ENCODE measurements at regions not wholly inside any gene's neighbourhood (a gene's known extent, or its start where the extent isn't known, plus 50 kb on each side); places are given as distances from the start of the nearest gene placed in this dataset.

DNA sequence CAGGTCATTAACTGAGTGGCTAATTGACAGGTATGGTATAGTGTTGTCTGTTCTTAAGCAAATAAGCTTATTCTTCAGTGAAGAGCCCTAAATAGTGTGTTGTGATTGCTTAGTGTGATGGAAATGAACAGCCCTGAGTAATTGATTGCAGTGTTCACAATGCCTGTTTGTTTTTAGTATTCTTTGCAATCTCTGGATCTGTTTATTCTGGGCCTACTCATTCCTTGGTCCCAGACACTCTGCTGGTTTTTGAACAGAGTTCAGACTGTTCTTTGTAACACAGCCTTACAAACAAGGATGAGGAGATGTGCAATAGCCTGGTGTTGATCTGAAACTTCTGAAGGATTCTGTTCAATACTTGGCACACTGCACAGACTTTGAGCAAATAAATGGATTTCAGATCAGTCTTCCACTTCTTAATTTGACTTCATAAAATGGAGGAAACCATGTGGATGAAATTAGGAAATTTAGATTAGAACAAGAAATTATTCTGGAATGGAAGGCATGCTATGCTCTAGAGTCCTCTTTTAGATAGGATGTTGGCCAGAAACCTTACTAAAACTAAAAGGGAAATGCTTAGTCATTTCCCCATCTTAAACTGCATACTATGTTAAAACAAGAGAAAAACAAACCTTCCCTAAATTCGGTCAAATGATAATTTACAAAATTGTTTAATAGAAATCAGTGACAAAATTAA, 444.2 kb upstream of the SEMA3D start:
- DNase-seq, result no peak

DNA sequence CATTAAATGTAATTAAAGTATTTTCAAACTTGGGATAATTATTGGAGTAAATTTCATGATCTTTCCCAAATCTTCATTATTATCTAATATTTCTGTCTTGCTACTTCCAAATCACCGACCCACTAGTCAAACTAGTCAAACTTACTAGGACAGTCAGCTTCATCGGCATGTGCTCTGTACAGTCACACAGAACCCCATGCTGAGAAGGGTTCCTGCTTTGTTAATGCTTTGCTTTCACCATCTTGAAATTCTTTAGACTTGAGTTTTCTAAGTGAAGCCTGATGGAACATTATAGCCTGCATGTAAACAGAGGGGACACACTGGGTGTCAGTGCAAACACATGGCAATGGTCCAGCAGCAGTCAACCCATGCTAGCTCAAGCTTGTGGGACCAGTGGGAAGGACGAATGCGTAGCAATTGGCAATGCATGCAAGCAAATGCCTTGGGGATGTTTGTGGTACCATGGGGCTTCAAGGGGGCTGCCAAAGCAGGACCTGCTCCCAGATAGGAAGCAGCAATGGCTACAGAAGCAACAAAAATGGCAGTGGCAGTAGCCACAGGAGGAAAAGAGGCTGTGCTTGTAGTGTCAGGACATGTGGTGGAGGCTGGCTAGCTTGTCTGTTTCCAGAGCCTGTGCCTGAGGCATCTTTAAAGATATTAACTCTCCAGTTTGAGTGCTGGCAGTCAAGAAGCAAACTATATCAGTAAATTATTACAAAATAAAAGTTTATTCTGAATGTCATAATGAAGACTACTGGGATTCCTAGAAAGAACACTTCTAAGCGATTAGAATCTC, 441.1 kb upstream of the SEMA3D start:
- DNase-seq, result no peak

DNA sequence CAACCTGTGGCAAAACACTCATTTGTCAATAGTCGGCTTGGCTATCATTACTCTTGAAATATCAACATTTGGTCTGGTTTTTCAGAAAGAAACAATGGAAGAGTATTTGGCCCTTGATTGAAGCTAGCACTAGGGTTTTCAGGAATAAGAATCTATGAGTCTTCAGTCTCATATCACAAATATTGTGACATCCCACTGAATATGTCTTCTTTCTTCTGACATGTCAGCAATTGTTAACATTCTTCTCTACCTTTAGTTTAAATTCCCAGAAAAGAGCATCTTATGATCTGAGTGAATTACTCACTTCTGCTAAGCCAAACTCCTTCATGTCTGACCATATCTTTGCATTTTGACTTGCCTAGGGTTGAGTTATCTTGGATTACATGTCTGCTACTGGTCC, 435.2 kb upstream of the SEMA3D start:
- no peak for DNase-seq

DNA sequence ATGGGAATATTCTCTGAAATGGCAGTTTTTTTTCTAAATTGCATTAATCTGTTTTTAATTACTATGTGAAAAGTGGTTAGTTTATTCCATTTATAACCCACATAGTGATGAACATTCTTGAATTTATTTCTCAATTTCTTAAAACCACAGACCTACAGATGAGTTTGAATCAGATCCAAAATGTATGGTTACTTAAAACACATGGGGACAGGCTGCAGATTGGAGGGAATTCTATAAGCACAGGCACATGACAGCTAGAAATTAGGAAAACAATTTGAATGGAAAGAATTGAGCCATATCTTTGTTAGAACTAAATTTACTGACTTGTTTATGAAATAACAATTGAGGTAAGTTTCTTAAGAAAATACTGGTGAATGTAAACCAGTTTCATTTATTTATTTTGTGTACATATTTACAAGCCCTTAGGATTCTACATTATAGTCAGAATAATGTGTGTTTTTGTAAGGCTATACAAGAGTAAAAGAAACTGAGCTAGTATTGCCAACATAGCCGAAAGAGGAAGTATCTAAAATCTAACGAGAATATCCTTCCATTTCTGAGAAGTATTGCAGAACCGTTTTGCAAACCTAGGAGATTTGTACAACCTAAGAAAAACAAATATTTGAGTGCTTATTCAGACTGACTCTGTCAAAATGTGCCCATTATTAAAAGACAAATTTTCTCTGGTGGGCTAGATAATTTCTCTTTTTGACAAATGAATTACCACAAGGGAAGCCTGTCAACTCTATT, 434.3 kb upstream of the SEMA3D start:
- no peak for DNase-seq

DNA sequence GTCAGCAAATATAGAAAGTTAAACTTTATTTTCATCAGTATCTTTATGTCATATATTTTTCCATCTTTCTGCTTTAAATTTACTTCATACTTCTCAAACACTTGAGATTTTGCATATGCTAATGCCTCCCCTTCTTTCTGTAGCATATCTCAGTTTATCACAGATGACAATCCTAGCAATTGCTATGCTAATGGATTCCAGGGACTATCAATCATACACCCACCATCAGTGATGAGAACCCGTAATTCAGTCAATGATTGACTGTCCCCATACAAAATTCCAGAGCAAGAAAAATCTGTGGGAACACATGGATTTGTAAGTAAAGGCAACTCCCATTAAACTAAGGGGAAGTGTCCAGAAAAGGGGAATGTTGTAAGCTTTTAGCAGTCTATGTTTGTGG, 432.4 kb upstream of the SEMA3D start:
- DNase-seq, result no peak

DNA sequence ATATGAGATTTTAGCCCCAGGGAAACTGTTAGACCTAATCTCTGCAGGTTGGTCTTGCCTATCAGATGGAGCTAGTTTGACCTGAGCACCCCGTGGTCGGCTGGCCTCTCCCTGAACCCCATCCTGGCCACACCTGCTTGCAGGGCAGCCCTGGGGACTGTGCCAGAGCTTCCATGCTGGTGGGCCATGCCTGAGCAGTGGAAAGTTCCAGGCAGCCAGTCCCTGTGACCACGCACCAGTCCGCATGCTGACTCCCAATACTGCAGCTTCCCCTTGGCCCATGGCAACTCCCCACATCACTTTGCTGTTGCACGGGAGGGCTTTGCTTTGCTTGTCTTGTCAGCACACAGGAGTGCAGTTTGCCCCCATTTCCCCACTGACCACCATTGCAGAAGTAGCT, 427.8 kb upstream of the SEMA3D start:
- no peak for DNase-seq

DNA sequence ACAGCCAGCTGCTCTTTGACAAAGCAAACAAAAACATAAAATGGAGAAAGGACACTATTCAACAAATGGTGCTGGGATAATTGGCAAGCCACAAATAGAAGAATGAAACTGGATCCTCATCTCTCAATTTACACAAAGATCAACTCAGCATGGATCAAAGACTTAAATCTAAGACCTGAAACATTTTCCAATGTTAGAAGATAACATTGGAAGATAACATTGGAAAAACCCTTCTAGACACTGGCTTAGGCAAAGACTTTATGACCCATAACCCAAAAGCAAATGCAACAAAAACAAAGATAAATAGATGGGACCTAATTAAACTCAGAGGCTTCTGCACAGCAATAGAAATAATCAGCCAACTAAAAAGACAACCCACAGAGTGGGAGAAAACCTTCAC, 425.7 kb upstream of the SEMA3D start:
- DNase-seq, result no peak

DNA sequence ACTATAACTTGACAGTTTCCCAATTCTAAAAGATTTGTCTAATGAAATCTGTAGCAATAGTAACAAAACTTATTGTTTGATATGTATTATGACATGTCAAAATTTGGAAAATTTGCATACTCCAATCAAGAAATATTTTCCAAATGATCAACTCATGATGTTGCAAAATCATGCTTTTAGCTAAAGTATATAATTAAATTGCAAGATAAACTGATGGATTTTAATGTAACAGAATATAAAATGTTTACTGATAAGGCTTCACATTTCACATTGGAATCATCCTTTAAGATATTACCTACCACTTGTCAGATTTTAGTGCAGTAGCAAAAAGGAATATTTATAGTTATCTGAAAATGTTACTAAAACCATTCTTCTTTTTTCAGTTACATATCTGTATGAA, 421.9 kb upstream of the SEMA3D start:
- no peak for DNase-seq

DNA sequence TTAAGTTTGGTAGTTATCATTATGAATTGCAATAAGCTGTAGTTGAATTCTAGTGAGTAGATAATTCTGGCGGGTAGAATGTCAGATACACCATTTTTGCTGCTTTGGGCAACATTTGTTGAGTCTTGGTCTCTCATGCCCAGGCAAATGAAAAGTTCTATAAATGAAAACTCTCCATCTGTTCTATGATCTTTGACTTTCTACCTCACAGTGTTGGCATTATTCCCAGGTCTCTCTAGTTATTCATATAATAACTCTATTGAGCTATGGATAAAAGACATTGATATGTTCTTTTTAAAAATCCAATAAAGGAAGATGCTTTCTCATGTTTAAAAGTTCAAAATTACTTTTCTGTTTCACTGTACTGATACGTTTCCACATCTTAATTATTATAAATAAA, 415.3 kb upstream of the SEMA3D start:
- no peak for DNase-seq

DNA sequence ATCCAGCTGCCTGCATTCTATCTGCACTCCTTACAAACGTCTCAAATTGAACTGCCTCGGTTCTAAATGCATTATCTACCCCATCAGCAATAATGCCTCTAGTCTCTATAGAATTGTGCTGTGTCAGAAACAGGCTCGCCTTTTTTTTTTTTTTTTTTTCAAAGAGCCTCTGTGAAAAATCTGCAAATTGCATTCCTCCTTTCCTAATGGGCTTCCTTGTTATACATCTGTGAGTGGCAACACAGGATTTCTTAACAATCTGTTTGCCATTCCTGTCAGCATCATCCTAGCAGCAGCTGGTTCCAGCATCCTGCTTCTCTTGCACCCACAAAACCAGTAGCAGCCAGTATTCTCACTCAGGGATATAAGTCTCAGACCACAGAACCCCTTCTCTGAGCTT, 413.5 kb upstream of the SEMA3D start:
- no peak for DNase-seq

DNA sequence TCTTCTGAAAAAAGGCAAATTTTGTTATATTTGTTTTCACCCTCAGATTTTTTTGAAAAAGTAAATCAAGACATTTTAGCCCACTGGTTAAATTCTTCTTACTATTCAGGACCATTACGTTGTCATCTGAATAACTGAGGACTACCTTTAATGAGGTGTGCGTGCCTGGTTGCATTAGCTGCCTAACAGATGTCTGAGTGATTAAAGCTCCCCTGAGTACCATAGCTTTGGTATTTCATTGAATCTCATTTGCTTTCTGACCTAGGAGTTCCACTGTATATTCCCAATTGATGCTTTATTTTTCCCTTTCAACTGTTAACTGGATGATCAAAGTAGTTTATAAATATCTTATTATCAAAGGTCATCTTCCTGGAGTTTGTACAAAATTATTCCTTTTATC, 410.0 kb upstream of the SEMA3D start:
- peak; percentile 23 for DNase-seq

DNA sequence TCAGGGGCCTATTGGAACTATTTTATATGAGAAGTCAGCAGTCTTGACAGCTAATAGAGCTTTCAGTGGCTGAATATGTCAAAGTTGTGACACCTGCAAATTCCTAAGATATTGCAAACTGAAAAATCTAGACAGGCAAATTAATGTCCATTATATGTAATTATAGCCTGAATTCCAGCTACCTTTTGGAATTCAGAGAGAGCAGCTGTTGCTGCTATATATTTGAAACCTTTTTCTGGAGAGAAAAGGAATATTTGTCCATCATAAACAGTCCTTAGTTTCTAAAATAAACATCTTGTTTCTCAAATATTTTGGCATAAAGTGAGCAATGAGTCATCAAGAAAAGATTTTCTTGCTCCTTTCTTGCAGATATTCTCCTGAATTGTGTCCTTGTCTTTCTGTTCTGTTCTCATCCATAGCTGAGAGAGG, 408.9 kb upstream of the SEMA3D start:
- DNase-seq, result no peak

DNA sequence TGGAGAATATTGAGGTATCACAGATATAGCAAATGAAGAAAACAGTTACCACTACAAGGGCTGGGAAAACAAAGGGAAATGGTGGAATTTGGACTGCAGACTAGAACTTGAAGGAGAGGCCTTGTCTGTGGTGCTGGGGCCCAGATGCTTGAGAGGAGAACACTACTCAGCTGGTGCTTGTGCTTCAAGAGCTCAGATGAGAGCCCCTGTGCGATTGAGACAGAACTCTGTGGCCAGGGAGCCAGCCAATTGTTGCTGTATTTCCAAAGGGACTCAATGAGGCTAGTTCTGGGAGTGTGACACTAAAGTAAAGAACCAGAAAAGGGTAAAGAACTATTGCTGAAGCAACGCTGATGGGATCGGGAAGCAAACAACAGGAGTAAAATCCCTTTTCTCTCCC, 406.5 kb upstream of the SEMA3D start:
- no peak for DNase-seq

DNA sequence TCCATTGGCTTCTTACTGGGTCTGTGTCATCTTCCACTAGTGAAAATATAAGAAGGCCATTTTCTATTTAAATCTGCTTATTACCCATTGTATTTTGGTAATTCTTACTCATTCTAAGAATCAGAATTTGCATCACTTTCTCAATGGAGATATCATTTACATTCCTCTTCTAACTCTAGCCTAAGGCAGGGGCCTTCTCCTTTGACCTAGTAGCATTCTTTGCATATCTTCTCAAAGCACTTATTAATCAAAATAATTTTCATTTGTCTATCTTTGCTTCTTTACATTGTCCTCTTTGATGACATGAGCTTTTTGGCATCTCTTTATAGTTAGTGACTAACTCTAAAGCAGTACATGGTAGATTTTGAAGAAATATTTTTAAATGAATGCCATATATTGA, 400.9 kb upstream of the SEMA3D start:
- no peak for DNase-seq

DNA sequence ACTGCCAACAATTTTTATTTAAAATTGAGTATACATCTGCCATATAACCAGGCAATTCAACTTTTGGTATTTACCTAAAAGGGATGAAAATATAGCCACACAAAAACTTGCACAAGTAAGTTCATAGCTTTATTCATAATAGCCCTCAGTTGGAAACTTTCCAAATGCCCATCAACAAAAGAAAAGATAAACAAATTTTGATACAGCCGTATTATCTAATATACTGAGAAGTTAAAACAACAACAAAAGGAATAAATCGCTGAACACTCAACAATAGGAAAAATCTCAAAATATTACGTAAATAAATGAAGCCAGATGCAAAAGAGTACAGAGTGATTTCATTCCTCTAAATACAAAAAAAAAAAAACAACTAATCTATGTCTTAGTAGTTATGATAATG, 399.2 kb upstream of the SEMA3D start:
- no peak for DNase-seq

DNA sequence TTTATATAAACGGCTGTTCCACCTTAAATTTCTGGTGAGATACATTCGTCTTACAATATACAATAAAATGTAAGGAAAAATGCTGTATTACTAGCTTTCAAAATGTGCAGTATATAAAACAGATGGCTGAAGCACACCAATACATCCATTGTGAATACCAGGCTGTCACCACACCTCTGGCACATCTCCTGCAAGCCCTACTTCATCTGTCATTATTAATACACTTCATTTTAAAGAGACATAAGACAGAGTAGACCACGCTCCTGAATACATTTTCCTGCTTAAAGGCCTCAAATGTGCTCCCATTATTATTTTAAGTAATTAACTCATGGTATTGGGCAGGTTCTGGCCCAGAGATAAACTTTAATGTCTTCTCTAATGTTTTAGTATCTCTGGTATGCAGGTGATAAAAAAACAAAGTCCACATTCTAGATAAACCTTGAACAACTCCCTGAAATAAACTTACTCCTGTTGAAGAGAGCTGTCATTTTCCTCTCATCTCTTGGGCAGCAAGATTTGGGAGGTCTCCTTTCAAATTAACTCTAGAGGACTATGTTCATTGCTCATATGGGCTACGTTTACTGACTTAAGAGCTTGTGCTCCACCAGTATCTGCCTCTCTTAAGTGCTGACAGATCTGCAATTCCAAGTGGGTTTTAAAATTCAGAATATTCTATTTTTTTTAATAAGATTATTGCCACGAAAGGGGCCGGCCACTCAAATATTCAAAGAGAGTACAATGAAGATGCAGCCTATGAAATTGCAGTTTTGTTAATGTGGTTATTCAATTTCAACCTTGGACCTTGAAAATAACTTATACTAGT, 396.5 kb upstream of the SEMA3D start:
- DNase-seq, result no peak

DNA sequence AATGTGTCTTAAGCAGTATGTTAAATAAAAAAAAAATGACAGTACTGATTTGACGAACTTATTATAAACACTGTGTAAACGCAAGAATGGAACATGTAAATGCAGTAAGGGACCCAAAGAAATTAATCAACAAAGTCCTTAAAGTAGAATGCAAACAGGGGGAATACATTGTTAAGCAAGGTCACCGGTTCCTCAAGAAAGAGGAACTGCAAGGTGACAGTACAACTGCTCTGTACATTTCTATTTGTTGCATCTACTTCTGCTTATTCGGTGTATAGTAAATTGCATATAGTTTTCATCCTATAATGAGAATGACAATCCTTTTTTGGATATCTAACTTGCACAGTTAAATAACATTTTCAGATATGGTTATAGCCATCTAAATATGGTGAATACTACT, 387.0 kb upstream of the SEMA3D start:
- no peak for DNase-seq

DNA sequence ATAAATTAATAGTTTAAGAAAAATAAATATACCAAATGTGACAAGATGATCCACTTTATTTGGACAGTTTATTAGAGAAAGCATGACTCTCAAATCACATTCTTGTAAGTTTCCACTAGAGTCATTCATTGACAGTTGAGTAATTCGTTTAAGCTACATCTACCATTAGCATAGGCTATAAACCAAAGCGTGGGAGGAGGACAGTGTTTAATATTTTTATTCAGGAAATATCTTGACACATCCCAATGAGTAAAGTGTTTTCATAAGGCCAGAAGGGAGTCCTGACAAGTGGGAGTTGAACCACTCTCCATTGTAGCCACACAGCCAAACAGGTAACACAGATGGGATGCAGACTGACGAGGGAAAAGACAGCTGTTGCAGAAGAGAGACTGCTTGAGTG, 386.5 kb upstream of the SEMA3D start:
- no peak for DNase-seq

DNA sequence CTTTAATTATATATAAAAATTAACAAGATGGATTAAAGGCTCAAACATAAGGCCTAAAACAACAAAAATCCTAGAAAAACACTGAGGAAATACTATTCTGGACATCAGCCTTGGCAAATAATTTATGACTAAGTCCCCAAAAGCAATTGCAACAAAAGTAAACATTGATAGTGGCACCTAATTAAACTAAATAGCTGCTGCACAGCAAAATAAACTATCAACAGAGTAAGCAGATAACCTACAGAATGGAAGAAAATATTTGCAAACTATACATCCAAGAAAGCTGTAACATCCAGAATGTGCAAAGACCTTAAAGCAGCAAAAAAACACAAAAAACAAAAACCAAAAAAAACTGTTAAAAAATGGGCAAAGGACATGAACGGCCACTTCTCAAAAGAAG, 384.0 kb upstream of the SEMA3D start:
- no peak for DNase-seq

DNA sequence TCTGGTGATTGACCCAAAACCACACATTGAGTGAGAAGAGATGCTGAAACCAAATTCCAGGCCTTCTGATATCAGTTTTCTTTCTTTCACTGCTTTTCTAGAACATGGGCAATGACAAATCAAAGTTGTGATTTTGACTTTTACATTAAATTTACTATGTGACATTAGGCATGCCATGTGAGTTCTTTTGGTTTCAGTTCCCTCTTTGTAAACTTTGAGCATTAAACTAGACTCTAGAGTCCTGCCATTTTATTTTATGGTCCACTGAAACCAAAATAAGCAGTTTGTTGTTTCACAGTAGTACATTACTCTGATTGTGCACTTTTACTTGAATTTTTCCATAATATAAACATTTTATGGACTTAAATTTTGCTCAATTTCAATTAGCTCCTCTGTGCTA, 381.1 kb upstream of the SEMA3D start:
- DNase-seq, result no peak

DNA sequence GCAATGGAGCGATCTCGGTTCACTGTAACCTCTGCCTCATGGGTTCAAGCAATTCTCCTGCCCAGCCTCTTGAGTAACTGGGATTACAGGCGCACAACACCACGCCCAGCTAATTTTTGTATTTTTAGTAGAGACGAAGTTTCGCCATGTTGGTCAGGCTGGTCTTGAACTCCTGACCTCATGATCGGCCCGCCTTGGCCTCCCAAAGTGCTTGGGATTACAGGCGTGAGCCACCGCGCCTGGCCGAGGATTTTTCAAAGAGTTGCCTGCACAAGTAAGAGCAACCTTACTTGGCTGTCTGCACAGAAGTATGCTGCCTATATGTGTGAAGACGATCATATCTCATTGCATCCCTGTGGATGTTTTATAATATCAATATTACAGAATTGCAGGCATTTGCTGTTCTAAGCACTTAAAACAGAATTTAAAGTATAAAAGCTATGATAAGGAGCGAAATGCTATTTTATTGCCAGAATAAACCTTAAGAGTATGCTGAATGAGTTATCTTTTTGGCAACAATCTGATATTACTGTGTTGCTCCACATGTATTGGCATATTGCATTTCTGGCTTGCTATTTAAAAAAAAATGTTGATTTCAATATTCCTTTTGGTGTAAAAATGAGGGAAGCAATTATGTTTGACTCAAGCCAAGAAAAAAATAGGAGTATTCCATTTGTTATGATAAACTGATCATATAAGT, 379.4 kb upstream of the SEMA3D start:
- DNase-seq, result no peak

DNA sequence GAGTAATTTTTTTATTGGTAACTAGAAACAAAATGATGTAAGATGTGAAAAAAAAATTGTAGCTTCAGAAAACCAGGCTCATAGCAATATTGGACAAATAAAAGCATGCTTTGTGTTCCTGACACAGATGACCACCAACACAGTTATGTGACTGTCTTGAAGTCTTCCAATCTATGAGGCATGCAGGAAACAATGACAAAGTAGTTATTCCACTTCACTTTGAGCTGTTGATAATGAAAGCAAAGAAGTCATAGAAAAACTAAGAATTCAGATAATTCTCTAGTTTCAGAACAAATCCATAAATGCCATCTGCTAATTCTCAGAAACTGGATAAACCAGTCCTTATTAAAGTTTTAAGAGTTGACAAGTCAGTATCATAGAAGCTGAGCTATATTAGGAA, 378.4 kb upstream of the SEMA3D start:
- DNase-seq, result no peak

DNA sequence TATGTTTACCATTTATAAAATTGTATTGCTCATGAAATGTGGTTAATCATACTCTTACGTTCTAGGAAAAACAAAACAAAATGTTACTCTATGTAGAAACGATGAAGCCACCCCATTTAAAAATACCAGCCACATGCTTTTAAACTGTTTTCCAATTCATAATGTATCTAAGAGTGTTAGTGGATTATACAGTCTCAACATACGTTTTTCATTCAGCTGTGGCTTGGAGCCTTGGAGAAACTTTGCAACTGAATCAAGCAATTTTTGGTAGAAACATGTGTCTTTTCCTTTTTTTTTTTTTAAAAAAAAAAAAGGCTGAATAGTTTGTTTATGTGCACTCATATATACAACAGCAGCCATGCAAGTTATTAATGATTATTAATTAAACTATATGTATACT, 378.0 kb upstream of the SEMA3D start:
- DNase-seq, result no peak
